Peyer's patch (tissue), 4 donors: ENCODE measurements at regions not wholly inside any gene's neighbourhood (a gene's known extent, or its start where the extent isn't known, plus 50 kb on each side); places are given as distances from the start of the nearest gene placed in this dataset.

Experiments
- DNase-seq, 3 donors: peaks; one replicate each; pipeline ENCODE4 v3.0.0-alpha.2; 2017 to 2019
- H3K27ac ChIP-seq, 4 donors: fragments of 200-600 bp; sonication (generic); one replicate each; pipeline ENCODE4 v1.5.1; 2016 to 2019
- H3K27me3 ChIP-seq, 2 donors: fragments of 200-600 bp; sonication (generic); one replicate each; pipeline ENCODE4 v1.5.1; 2019
- H3K36me3 ChIP-seq, 3 donors: fragments of 200-600 bp; sonication (generic); one replicate each; pipeline ENCODE4 v1.5.1; 2016 to 2019
- H3K4me1 ChIP-seq, 4 donors: fragments of 200-600 bp; sonication (generic); one replicate each; pipeline ENCODE4 v1.5.1; 2016 to 2019
- H3K4me3 ChIP-seq, 4 donors: fragments of 200-600 bp; sonication (generic); 1 replicate in 3 of 4; 2 replicates in 1 of 4; pipeline ENCODE4 v1.5.1; 2016 to 2019; ENCODE audit warnings: mild to moderate bottlenecking in 1 of 4
- H3K9me3 ChIP-seq, 4 donors: fragments of 200-600 bp; sonication (generic); one replicate each; pipeline ENCODE4 v1.5.1; 2016 to 2019; ENCODE audit warnings: mild to moderate bottlenecking in 1 of 4
- CTCF ChIP-seq, 6 experiments: fragments of 450-650 bp in 4 of 6; fragments of 200-600 bp in 2 of 6; sonication (generic) in 1 of 6; IDR thresholded peaks; one replicate each; pipeline ENCODE4 v1.5.1; 2017 to 2019; ENCODE audit warnings: antibody characterized with exemption in 6 of 6, mild to moderate bottlenecking in 3 of 6, moderate library complexity in 1 of 6
- POLR2A ChIP-seq, 2 donors: fragments of 450-650 bp; IDR thresholded peaks; one replicate each; pipeline ENCODE4 v1.5.1; 2017; ENCODE audit warnings: antibody characterized with exemption in 2 of 2, mild to moderate bottlenecking in 2 of 2, moderate library complexity in 2 of 2

DNA sequence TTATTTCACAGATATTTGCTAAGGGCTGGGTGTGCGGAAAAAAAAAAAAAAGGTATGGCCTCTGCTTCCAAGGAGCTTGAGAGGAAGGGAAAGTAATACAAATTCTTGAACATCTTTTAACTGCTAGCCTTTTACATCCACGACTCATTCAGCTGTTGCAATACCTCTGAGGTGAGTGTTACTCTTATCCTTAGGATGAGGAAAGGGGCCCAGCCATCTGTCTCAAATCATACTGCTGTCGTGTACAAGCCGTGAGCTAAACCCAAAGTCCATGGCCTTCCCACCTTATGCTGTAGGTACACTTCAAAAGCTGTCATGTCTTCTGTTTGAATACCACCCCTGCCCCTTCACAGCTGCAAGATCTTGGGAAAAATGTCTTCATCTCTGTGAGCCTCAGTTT lies 146.8 kb downstream of the KCNRG start:
- TF ChIP-seq CTCF (IDR thresholded peaks at IDR 0.05) (no peak), POLR2A (IDR thresholded peaks at IDR 0.05) (no peak)

DNA sequence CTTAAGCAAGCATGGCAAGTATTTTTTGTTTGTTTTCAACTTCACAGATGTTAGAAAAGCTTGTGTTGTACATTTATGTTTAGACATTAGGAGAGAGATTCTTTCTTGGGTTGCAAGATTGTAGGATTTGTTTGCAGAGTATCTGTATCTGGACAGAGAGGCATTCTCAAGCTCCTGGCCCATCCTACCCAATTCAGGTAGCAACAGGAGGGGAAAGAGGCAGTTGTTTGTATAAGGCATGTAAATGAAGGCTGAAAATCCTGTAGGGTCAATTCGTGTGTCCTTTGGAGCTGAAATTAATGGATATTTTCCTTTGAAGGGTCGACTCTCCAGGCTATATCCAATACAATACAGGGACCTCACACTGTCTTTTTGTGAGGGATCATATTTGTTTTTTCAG lies 147.3 kb downstream of the KCNRG start:
- Histone ChIP-seq H3K27me3 (no peaks in the 10 kb centered on the region), H3K36me3 (no peaks in the 10 kb centered on the region), H3K27ac (no peak overlapping the region), H3K9me3 (no peaks in the 10 kb centered on the region), H3K4me3 (no peak overlapping the region), H3K4me1 (no peaks in the 10 kb centered on the region)
- TF ChIP-seq CTCF (IDR thresholded peaks at IDR 0.05) (no peak), POLR2A (IDR thresholded peaks at IDR 0.05) (no peak)
- DNase-seq, result no peak

More for the DNA sequence above, 146.8 kb downstream of the KCNRG start:
- no peak overlapping the region for H3K27ac ChIP-seq
- H3K4me1 ChIP-seq, result no peaks in the 10 kb centered on the region
- H3K4me3 ChIP-seq, result no peak overlapping the region
- H3K36me3 ChIP-seq, result no peaks in the 10 kb centered on the region
- no peak for DNase-seq
- H3K27me3 ChIP-seq, result no peaks in the 10 kb centered on the region
- no peaks in the 10 kb centered on the region for H3K9me3 ChIP-seq

DNA sequence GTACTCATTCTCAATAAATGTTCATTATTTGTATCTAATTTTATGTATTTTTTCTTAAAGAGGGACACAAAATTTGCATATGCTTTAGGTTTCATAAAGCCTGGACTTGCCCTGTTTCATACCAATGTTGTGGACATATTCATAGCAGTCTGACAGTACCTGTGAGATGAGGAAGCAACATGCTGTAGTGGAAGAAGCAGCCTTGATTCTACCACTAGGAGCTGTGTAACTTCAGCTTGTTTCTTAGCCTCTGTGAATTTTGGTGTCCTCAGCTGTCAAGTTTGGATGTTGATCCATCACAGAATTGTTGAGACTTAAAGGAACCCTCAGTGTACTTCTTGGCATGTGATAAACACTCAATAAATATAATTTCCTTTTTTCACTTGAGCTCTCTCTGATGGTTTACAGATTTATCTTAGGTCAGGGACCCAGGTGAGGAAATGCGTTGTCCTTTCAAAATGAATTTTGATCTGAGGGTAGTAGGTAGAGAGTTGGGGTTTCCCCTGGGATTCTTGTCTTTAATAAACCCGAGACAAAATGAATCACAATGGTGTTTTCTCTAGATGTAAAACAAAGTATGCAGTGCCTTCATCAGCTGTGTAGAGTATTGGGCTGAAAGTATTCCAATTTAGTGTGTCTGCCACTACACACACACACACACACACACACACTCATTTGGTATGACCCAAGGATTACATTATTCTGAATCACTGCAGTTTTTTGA lies 152.1 kb downstream of the KCNRG start:
- H3K36me3 ChIP-seq, result no peaks in the 10 kb centered on the region
- no peaks in the 10 kb centered on the region for H3K4me1 ChIP-seq
- no peak for TF ChIP-seq CTCF (IDR thresholded peaks at IDR 0.05)
- no peak for TF ChIP-seq POLR2A (IDR thresholded peaks at IDR 0.05)
- no peak overlapping the region for H3K4me3 ChIP-seq
- H3K27ac ChIP-seq, result no peak overlapping the region
- no peaks in the 10 kb centered on the region for H3K9me3 ChIP-seq
- no peaks in the 10 kb centered on the region for H3K27me3 ChIP-seq
- no peak for DNase-seq

DNA sequence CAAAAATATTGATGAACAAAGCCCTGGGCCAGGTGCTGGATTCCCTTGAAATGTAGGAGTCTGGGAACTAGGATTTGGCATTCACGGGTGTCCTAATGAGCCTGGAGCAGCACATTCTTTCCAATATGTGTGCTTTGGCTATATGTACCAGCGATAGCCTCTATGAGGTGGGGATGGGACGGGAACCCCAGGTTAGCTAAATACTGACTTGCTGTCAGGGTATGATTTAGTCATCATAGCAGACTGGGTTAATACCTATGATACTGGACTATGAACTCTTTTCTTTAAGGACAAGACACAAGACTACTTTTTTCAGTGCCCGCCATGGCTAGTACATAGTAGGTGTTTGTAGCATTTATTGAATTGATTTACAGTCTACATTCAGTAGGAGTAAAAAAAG lies 152.7 kb downstream of the KCNRG start:
- Histone ChIP-seq H3K9me3 (no peaks in the 10 kb centered on the region), H3K4me3 (no peak overlapping the region), H3K4me1 (no peaks in the 10 kb centered on the region), H3K36me3 (no peaks in the 10 kb centered on the region), H3K27ac (no peak overlapping the region), H3K27me3 (no peaks in the 10 kb centered on the region)
- DNase-seq, result no peak
- TF ChIP-seq CTCF (IDR thresholded peaks at IDR 0.05) (no peak), POLR2A (IDR thresholded peaks at IDR 0.05) (no peak)

DNA sequence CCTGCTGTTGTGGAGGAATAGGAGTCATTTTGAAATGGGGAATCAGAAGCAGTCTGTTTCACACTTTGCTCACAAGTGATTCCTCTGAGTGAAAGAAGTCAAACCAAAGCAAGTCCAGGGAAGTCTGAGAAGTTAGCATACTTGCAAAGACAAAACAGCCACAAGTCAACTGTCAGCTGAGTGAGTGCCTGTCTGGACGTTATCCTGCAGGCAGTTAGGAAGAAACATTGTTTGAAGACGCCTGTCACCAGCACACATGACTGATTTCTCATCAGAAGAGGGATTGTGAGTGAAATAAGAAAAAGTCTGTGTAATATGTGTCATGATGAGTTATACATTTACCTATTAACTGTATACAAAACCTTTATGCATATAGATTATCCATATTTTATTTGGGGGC lies 153.5 kb downstream of the KCNRG start:
- Histone ChIP-seq H3K27ac (no peak overlapping the region), H3K4me3 (no peak overlapping the region), H3K36me3 (no peaks in the 10 kb centered on the region), H3K4me1 (no peaks in the 10 kb centered on the region), H3K9me3 (no peaks in the 10 kb centered on the region), H3K27me3 (no peaks in the 10 kb centered on the region)
- no peak for DNase-seq
- TF ChIP-seq POLR2A (IDR thresholded peaks at IDR 0.05), result no peak
- TF ChIP-seq CTCF (IDR thresholded peaks at IDR 0.05), result no peak
